ENCODE measurements at regions not wholly inside any gene's neighbourhood (a gene's known extent, or its start where the extent isn't known, plus 50 kb on each side); places are given as distances from the start of the nearest gene placed in this dataset.

GRCh38 chrX:36916941-36917340 is 91.2 kb upstream of the FAM47C start:
- TF ChIP-seq CTCF (conservative IDR thresholded peaks at IDR 0.05) (no peak), ZFX (IDR thresholded peaks at IDR 0.05) (no peak)
